ENCODE measurements at regions not wholly inside any gene's neighbourhood (a gene's known extent, or its start where the extent isn't known, plus 50 kb on each side); places are given as distances from the start of the nearest gene placed in this dataset.

DNA sequence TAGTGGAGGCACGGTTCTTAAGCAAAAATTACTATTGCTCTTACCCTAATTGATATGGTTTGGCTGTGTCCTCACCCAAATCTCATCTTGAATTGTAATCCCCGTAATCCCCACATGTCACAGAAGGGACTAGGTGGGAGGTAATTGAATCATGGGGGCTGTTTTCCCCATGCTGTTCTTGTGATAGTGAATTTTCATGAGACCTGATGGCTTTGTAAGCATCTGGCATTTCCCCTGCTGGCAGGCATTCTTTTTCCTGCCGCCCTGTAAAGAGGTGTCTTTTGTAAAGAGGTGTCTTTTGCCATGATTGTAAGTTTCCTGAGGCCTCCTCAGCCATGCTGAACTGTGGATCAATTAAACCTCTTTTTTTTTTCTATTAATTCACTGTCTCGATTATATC, 1691.8 kb upstream of the SLC39A10 start:
- intact Hi-C loops (cut with DNase I; ENCODE audit: low total_unique reads) = no loop called here
- TF ChIP-seq POLR2AphosphoS5 (IDR thresholded peaks at IDR 0.05) (no peak), POLR2A (IDR thresholded peaks at IDR 0.05) (no peak)
- TF ChIP-seq, protein P1, sequence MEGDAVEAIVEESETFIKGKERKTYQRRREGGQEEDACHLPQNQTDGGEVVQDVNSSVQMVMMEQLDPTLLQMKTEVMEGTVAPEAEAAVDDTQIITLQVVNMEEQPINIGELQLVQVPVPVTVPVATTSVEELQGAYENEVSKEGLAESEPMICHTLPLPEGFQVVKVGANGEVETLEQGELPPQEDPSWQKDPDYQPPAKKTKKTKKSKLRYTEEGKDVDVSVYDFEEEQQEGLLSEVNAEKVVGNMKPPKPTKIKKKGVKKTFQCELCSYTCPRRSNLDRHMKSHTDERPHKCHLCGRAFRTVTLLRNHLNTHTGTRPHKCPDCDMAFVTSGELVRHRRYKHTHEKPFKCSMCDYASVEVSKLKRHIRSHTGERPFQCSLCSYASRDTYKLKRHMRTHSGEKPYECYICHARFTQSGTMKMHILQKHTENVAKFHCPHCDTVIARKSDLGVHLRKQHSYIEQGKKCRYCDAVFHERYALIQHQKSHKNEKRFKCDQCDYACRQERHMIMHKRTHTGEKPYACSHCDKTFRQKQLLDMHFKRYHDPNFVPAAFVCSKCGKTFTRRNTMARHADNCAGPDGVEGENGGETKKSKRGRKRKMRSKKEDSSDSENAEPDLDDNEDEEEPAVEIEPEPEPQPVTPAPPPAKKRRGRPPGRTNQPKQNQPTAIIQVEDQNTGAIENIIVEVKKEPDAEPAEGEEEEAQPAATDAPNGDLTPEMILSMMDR (IDR thresholded peaks at IDR 0.05) = no peak
- no peaks in the 10 kb centered on the region for H3K27me3 ChIP-seq

DNA sequence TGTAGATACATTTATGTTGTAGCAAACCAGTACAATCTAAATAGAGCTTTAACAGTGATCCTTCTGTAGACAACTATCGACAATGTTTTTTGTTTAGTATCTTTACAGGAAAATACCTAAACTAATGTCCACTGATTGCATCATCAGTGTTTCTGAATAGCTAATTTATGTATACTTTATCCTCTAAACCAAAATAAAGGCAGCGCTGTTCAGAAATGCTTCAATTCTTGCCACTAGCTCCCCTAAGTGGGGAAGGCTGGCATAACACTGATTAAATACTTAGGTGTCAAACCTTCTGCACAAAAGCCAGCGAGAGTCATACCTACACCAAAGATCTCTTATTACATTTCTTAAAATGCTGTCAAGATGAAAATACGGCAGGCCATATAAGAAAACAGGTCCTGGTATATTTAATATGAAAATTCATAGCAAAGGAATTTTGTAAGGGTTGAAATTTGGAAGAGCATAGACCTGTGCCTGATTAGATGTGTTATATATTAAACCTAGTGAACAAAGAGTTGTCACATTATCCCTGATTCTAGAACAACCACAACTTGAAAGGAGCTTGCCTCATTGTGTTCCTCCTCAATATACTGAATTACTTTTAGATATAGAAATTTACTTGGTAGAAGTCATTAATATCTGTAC, 1693.4 kb upstream of the SLC39A10 start:
- Histone ChIP-seq H3K9me3 (no peaks in the 10 kb centered on the region), H3K27me3 (no peaks in the 10 kb centered on the region), H3K4me1 (no peaks in the 10 kb centered on the region), H3K36me3 (no peaks in the 10 kb centered on the region), H3K4me3 (no peak overlapping the region), H3K27ac (no peak overlapping the region)
- intact Hi-C loops (cut with DNase I; ENCODE audit: low total_unique reads) = no loop called here
- DNase-seq (ENCODE audit: low spot score in 2 of 2) = no peak
- no peak for TF ChIP-seq POLR2A (IDR thresholded peaks at IDR 0.05)
- TF ChIP-seq, protein P1 (IDR thresholded peaks at IDR 0.05) = peak in 2 of 3 donors; percentile 18 to 22

More for the DNA sequence above, 1691.8 kb upstream of the SLC39A10 start:
- no peaks in the 10 kb centered on the region for H3K4me1 ChIP-seq
- no peaks in the 10 kb centered on the region for H3K36me3 ChIP-seq
- DNase-seq (ENCODE audit: low spot score in 2 of 2) = no peak
- no peaks in the 10 kb centered on the region for H3K9me3 ChIP-seq
- no peak overlapping the region for H3K4me3 ChIP-seq
- H3K27ac ChIP-seq = no peak overlapping the region

DNA sequence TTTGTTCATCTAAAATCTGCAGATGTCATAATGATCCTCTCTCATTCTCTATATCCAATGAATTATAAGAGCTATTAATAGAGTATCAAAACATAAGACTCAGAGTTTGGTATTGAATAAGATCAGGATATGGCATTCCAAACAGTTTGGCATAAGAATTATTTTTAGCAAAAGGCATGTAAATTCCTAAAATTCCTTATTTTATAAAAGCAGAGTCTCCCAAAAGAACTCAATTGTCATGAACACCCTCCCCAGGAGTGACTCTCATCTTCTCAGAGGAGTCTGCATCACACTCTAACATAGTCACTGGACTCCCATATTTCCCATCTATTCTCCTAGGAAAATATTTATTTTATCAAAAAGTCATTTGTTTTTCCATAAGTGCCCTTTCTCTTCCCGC, 1710.2 kb upstream of the SLC39A10 start:
- H3K9me3 ChIP-seq = no peaks in the 10 kb centered on the region
- DNase-seq (ENCODE audit: low spot score in 2 of 2) = no peak
- no peaks in the 10 kb centered on the region for H3K4me1 ChIP-seq
- H3K4me3 ChIP-seq = no peak overlapping the region
- TF ChIP-seq, protein P1 (IDR thresholded peaks at IDR 0.05) = no peak
- H3K36me3 ChIP-seq = no peaks in the 10 kb centered on the region
- intact Hi-C loops (cut with DNase I; ENCODE audit: low total_unique reads) = no loop called here
- H3K27ac ChIP-seq = no peak overlapping the region
- no peaks in the 10 kb centered on the region for H3K27me3 ChIP-seq

DNA sequence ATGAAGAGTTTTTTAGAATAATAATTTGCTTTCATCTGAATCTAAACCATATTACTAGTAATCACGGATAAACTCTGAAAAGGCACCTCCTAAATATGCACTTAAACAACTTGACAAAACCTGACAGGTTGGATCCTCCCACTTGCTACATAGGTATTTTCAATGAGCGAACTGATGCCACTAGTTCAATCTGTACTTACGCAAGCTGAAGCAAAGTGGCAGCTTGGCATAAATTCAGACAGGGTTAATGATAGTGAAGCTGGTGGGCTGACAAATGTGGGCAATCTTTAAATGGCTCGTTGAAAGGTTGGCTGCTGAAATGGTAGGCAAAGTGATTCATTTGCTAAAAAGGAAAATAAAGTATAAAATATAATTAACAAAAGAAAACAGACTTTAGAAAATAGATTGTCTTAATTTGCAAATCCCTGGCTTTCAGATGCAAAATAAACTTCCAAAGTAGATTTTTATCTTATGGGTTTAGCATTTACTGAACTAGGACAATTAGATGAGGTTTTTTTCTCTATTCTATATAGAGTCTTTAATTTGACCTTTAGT, 1713.5 kb upstream of the SLC39A10 start:
- TF ChIP-seq, protein P1 (IDR thresholded peaks at IDR 0.05) = no peak
- TF ChIP-seq POLR2A (IDR thresholded peaks at IDR 0.05) (no peak), POLR2AphosphoS5 (IDR thresholded peaks at IDR 0.05) (no peak)
- H3K36me3 ChIP-seq = no peaks in the 10 kb centered on the region
- intact Hi-C loops (cut with DNase I; ENCODE audit: low total_unique reads) = no loop called here
- H3K27me3 ChIP-seq = no peaks in the 10 kb centered on the region
- no peak overlapping the region for H3K27ac ChIP-seq
- H3K4me1 ChIP-seq = no peaks in the 10 kb centered on the region
- DNase-seq (ENCODE audit: low spot score in 2 of 2) = no peak
- H3K9me3 ChIP-seq = no peaks in the 10 kb centered on the region
- no peak overlapping the region for H3K4me3 ChIP-seq

DNA sequence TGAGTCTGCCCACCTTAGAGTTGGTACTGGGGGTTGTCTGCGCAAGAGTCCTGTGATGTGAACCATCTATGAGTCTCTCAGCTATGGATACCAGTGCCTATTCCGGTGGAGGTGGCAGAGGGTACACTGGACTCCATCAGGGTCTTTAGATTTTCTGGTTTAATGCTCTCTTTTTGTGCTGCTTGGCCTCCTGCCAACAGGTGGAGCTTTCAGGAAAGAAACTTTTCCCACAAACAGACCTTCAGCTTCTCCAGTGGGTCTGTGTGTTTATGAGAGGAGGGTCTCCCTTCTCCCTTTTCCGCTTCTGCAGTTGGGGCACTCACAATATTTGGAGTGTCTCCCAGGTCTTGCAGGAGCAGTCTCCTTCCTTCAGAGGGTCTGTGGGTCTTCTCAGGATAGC, 1721.9 kb upstream of the SLC39A10 start:
- Histone ChIP-seq H3K9me3 (no peaks in the 10 kb centered on the region), H3K4me1 (no peaks in the 10 kb centered on the region), H3K4me3 (no peak overlapping the region), H3K36me3 (no peaks in the 10 kb centered on the region), H3K27ac (no peak overlapping the region), H3K27me3 (no peaks in the 10 kb centered on the region)
- DNase-seq (ENCODE audit: low spot score in 2 of 2) = no peak
- intact Hi-C loops (cut with DNase I; ENCODE audit: low total_unique reads) = no loop called here
- TF ChIP-seq POLR2AphosphoS5 (IDR thresholded peaks at IDR 0.05) (no peak), POLR2A (IDR thresholded peaks at IDR 0.05) (no peak)
- TF ChIP-seq, protein P1 (IDR thresholded peaks at IDR 0.05) = no peak

Data from breast epithelium (tissue), 4 donors.